HEK293T (cell line): ENCODE measurements at regions not wholly inside any gene's neighbourhood (a gene's known extent, or its start where the extent isn't known, plus 50 kb on each side); places are given as distances from the start of the nearest gene placed in this dataset.

Source experiments
- ARNT ChIP-seq: fragments of 450-650 bp; IDR thresholded peaks from 2 replicates; pipeline ENCODE4 v1.6.1; 2017; ENCODE audit warnings: mild to moderate bottlenecking
- BHLHE40 ChIP-seq: fragments of 450-650 bp; IDR thresholded peaks from 2 replicates; pipeline ENCODE4 v1.6.1; 2016; ENCODE audit warnings: mild to moderate bottlenecking, moderate library complexity, borderline replicate concordance
- CTBP1 ChIP-seq: fragments of 450-650 bp; IDR thresholded peaks from 2 replicates; pipeline ENCODE4 v1.6.1; 2016; ENCODE audit warnings: borderline replicate concordance
- FOXK2 ChIP-seq: fragments of 450-650 bp; IDR thresholded peaks from 2 replicates; pipeline ENCODE4 v1.6.1; 2016; ENCODE audit warnings: mild to moderate bottlenecking
- FOXM1 ChIP-seq: fragments of 450-650 bp; IDR thresholded peaks from 2 replicates; pipeline ENCODE4 v1.6.1; 2017; ENCODE audit warnings: mild to moderate bottlenecking, borderline replicate concordance
- NFRKB ChIP-seq: fragments of 450-650 bp; IDR thresholded peaks from 2 replicates; pipeline ENCODE4 v1.6.1; 2016; ENCODE audit warnings: mild to moderate bottlenecking, moderate library complexity
- SP1 ChIP-seq: fragments of 450-650 bp; IDR thresholded peaks from 2 replicates; pipeline ENCODE4 v1.6.1; 2017
- SUZ12 ChIP-seq: fragments of 450-650 bp; IDR thresholded peaks from 2 replicates; pipeline ENCODE4 v1.6.1; 2016; ENCODE audit warnings: mild to moderate bottlenecking
- TARDBP ChIP-seq: fragments of 450-650 bp; IDR thresholded peaks from 2 replicates; pipeline ENCODE4 v1.6.1; 2016

DNA sequence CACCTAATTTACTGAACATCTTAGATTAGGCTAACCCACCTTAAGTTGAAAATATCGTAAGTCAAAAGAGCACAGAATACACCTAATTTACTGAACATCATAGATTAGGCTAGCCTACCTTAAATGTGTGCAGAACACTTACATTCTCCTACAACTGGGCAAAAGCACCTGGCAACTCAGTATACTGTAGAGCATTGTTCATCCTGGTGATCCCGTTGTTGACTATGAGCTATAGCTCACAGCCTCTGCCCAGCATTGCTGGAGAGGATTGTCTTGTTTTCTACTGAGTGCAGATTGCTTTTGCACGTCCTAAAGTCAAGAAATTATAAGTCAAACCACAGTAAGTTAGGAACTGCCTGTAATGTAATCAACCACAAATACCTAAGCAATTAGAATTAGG, 531.8 kb upstream of the CDH6 start:
- no peak for TF ChIP-seq FOXM1
- no peak for TF ChIP-seq BHLHE40
- no peak for TF ChIP-seq SUZ12
- no peak for TF ChIP-seq TARDBP
- no peak for TF ChIP-seq SP1
- no peak for TF ChIP-seq NFRKB
- TF ChIP-seq FOXK2, result no peak
- TF ChIP-seq CTBP1, result no peak
- no peak for TF ChIP-seq ARNT
